GM12892 (cell line): ENCODE measurements at regions not wholly inside any gene's neighbourhood (a gene's known extent, or its start where the extent isn't known, plus 50 kb on each side); places are given as distances from the start of the nearest gene placed in this dataset.

Experiments
- POLR2AphosphoS5 ChIP-seq: IDR thresholded peaks from 2 replicates; pipeline ENCODE4 v1.6.1; 2011; ENCODE audit warnings: low read depth, low read length, control low read depth
- TAF1 ChIP-seq: IDR thresholded peaks from 2 replicates; pipeline ENCODE4 v1.6.1; 2011; ENCODE audit warnings: low read depth, mild to moderate bottlenecking, control low read depth, low read length, borderline replicate concordance

DNA sequence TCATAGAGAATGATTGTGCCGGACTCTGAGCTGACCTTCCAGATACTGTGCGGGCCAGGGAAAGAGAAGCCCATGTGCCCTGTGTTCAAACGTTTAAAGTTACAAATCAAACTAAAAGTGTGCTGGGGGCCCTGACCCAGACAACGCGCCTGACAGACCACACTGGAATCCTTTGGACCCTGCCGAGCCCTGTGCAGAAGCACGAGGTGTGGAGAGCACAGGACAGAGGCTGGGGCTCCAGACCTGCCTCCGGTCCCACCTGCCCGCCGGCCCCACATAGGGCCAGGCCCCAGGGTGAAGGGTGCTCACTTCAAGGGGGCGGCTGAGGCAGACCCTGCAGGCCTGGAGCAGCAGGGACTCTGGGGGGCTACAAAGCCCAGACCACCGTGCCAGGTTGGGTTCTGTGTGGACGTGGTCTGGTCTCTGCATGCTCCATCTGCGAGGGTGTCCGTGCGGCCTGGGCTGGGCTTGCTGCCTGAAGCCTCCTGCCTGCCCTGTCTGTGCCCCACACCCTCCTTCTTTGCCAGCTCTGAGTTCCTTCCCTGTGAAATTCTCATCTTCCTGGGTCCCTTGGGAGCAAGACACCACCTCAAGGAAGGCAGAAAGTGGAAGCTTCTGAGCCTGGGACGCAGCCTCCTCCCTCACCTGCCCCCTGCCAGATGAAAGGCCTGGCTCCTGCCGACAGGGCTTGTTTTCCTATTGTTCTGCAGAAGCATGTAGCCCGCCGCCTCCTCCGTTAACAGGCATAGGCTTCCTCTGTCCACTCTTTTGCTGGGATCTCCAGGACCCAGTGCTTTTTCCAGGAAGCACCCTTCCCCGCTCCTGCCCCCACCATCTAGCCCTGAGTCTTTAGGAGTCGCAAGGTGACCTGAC is 186.2 kb downstream of the ERMARD start:
- TF ChIP-seq POLR2AphosphoS5 (no peak), TAF1 (no peak)
